Parathyroid adenoma (tissue), 2 donors: ENCODE measurements at regions not wholly inside any gene's neighbourhood (a gene's known extent, or its start where the extent isn't known, plus 50 kb on each side); places are given as distances from the start of the nearest gene placed in this dataset.

Source experiments
- H2AFZ ChIP-seq: fragments of 300-600 bp; sonication (generic); one replicate; pipeline ENCODE4 v1.7.0; 2017; ENCODE audit warnings: antibody characterized with exemption, mild to moderate bottlenecking
- H3K27ac ChIP-seq: fragments of 300-600 bp; sonication (generic); one replicate; pipeline ENCODE4 v1.7.0; 2017
- H3K27me3 ChIP-seq: fragments of 300-600 bp; sonication (generic); one replicate; pipeline ENCODE4 v1.7.0; 2017; ENCODE audit warnings: low read length; ENCODE audit not compliant: control insufficient read depth, insufficient read depth
- H3K36me3 ChIP-seq: fragments of 300-600 bp; sonication (generic); one replicate; pipeline ENCODE4 v1.7.0; 2017; ENCODE audit warnings: low read length; ENCODE audit not compliant: control insufficient read depth, insufficient read depth
- H3K4me1 ChIP-seq: fragments of 300-600 bp; sonication (generic); one replicate; pipeline ENCODE4 v1.7.0; 2017; ENCODE audit warnings: control low read depth
- H3K4me2 ChIP-seq: fragments of 300-600 bp; sonication (generic); one replicate; pipeline ENCODE4 v1.7.0; 2017; ENCODE audit warnings: low read length
- H3K4me3 ChIP-seq: fragments of 300-600 bp; sonication (generic); one replicate; pipeline ENCODE4 v1.7.0; 2017; ENCODE audit warnings: low read depth, low read length
- H3K79me2 ChIP-seq: fragments of 300-600 bp; sonication (generic); one replicate; pipeline ENCODE4 v1.7.0; 2017; ENCODE audit warnings: control low read depth
- H3K9ac ChIP-seq: fragments of 300-600 bp; sonication (generic); one replicate; pipeline ENCODE4 v1.7.0; 2017; ENCODE audit warnings: mild to moderate bottlenecking
- H3K9me3 ChIP-seq: fragments of 300-600 bp; sonication (generic); one replicate; pipeline ENCODE4 v1.7.0; 2017; ENCODE audit warnings: low read length; ENCODE audit not compliant: control insufficient read depth
- TF ChIP-seq, protein P1 (sequence below): fragments of 300-600 bp; sonication (generic); IDR thresholded peaks from one replicate; pipeline ENCODE4 v1.7.0; 2017; ENCODE audit warnings: antibody characterized with exemption, mild to moderate bottlenecking
- donor health status: primary hyperparathyroidism.

DNA sequence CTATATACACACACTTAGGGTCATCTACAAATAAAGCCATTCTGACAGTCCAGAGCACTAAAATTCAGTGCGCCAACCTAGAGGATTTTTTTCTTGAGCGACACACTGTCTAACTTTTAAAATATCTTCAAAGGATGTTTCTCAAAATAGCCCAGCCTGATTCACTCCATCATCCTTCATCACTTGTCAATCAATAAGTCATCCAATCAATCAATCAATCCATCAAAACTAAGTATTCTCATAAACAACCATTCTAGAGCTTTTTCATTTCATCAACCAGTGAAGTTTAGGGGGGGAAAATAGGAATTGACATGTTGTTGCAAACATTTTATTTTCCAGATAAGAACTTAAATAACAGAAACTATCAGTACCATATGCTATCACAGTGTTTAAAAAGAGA is 183.2 kb downstream of the HDGFL1 start:
- no peak overlapping the region for H3K27ac ChIP-seq
- no peak overlapping the region for H3K4me3 ChIP-seq
- TF ChIP-seq, protein P1, sequence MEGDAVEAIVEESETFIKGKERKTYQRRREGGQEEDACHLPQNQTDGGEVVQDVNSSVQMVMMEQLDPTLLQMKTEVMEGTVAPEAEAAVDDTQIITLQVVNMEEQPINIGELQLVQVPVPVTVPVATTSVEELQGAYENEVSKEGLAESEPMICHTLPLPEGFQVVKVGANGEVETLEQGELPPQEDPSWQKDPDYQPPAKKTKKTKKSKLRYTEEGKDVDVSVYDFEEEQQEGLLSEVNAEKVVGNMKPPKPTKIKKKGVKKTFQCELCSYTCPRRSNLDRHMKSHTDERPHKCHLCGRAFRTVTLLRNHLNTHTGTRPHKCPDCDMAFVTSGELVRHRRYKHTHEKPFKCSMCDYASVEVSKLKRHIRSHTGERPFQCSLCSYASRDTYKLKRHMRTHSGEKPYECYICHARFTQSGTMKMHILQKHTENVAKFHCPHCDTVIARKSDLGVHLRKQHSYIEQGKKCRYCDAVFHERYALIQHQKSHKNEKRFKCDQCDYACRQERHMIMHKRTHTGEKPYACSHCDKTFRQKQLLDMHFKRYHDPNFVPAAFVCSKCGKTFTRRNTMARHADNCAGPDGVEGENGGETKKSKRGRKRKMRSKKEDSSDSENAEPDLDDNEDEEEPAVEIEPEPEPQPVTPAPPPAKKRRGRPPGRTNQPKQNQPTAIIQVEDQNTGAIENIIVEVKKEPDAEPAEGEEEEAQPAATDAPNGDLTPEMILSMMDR, result no peak
- no peaks in the 10 kb centered on the region for H3K79me2 ChIP-seq
- no peak overlapping the region for H3K4me2 ChIP-seq
- no peaks in the 10 kb centered on the region for H3K36me3 ChIP-seq
- no peaks in the 10 kb centered on the region for H3K9me3 ChIP-seq
- no peak overlapping the region for H2AFZ ChIP-seq
- no peaks in the 10 kb centered on the region for H3K4me1 ChIP-seq
- H3K9ac ChIP-seq, result no peak overlapping the region
- no peaks in the 10 kb centered on the region for H3K27me3 ChIP-seq

DNA sequence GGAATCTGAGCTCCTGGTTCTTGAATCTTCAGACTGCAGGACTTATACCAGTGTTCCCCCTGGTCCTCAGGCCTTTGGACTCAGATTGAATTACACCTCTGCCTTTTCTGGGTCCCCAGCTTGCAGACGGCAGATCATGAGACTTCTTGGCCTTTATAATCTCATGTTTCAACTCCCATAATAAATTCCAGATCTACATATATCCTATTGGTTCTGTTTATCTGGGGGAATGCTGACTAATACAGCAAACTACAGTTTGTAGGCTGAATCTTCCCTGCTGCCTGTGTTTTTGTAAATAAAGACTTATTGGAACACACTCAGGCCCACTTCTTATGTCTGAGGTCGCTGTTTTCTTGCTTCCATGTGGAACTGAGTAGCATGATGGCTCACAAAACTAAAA is 184.7 kb downstream of the HDGFL1 start:
- no peak overlapping the region for H3K4me2 ChIP-seq
- H3K79me2 ChIP-seq, result no peaks in the 10 kb centered on the region
- TF ChIP-seq, protein P1, result no peak

DNA sequence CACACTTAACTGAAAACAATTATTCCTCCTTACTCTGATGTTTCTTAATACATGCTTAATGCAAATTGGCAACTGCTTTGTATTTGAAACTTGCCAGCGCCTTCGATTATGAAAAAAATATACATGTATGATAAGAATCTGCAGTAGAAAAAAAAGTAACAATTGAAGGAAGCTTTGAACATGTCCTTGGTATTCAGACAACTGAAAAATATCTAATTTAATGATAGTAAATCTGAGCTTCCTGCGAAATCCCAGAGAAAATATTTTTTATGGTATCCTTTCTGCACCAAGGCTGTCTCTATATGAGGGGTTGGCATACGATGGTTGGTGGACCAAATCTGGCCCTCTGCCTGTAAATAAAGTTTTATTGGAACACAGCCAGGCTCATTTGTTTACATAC is 186.2 kb downstream of the HDGFL1 start:
- H3K27ac ChIP-seq, result no peak overlapping the region
- no peaks in the 10 kb centered on the region for H3K27me3 ChIP-seq
- no peak overlapping the region for H3K9ac ChIP-seq
- no peaks in the 10 kb centered on the region for H3K79me2 ChIP-seq
- H3K36me3 ChIP-seq, result no peaks in the 10 kb centered on the region
- H2AFZ ChIP-seq, result no peak overlapping the region
- H3K4me1 ChIP-seq, result no peaks in the 10 kb centered on the region
- TF ChIP-seq, protein P1, result no peak
- H3K4me3 ChIP-seq, result no peak overlapping the region
- no peaks in the 10 kb centered on the region for H3K9me3 ChIP-seq
- no peak overlapping the region for H3K4me2 ChIP-seq

More for the DNA sequence above, 184.7 kb downstream of the HDGFL1 start:
- H3K27ac ChIP-seq, result no peak overlapping the region
- H3K9me3 ChIP-seq, result no peaks in the 10 kb centered on the region
- no peaks in the 10 kb centered on the region for H3K27me3 ChIP-seq
- H3K9ac ChIP-seq, result no peak overlapping the region
- H2AFZ ChIP-seq, result no peak overlapping the region
- no peak overlapping the region for H3K4me3 ChIP-seq
- H3K36me3 ChIP-seq, result no peaks in the 10 kb centered on the region
- no peaks in the 10 kb centered on the region for H3K4me1 ChIP-seq

DNA sequence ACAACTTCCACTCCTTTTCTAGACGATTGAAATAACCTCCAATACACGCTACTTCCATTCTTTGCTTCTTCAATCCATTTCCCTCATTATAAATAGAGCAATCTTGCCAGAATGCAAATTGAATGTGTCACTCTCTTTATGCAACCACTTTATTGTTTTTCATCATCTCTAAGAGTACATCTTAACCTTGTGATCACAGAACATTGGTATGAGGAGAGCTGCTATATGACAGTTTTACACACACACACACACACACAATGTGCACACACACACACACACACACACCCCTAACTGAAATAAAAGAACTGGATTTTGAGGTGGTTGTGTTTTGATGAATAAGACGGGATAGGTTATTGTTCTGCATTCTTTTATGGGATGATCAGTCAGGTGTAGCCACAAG is 187.0 kb downstream of the HDGFL1 start:
- H2AFZ ChIP-seq, result no peak overlapping the region
- H3K79me2 ChIP-seq, result no peaks in the 10 kb centered on the region
- H3K9me3 ChIP-seq, result no peaks in the 10 kb centered on the region
- H3K27ac ChIP-seq, result no peak overlapping the region
- TF ChIP-seq, protein P1, result no peak
- H3K9ac ChIP-seq, result no peak overlapping the region
- H3K36me3 ChIP-seq, result no peaks in the 10 kb centered on the region
- H3K4me2 ChIP-seq, result no peak overlapping the region
- no peak overlapping the region for H3K4me3 ChIP-seq
- no peaks in the 10 kb centered on the region for H3K27me3 ChIP-seq
- no peaks in the 10 kb centered on the region for H3K4me1 ChIP-seq

DNA sequence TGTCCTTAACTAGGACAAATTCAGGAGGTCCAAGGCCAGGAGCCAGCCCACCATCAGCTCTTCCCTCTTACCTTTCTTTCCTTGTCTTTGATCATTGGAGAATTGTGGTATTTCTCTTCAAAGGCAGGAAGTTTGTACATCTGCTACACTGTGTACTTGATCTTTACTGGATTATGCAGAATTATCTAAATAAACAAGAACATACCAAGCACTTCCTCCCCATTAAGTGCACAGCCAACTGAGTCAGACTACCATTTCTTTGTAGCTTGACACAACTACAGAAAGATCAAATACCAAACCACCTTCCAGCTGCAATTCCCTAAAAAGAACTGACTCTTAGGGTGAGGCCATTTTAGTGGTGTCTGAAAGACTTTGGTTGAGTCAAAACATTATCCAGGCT is 195.1 kb downstream of the HDGFL1 start:
- Histone ChIP-seq H3K4me2 (no peak overlapping the region), H3K4me1 (no peaks in the 10 kb centered on the region), H3K79me2 (no peaks in the 10 kb centered on the region), H3K27ac (no peak overlapping the region), H3K4me3 (no peak overlapping the region), H2AFZ (no peak overlapping the region), H3K36me3 (no peaks in the 10 kb centered on the region), H3K27me3 (no peaks in the 10 kb centered on the region), H3K9ac (no peak overlapping the region), H3K9me3 (peaks cover 2% of the 10 kb centered on the region)
- TF ChIP-seq, protein P1, result no peak
